Spinal cord (tissue), 9 donors: ENCODE measurements at regions not wholly inside any gene's neighbourhood (a gene's known extent, or its start where the extent isn't known, plus 50 kb on each side); places are given as distances from the start of the nearest gene placed in this dataset.
A peak's percentile ranks its signal among the peaks of the same experiment; 100 is the strongest.
"Not testable (repeated sequence)": the region's sequence is repeated elsewhere in the genome, so short reads cannot be mapped to it uniquely, and the experiment has no call there.

ENCODE experiments used
- DNase-seq, 6 donors: peaks; one replicate each; pipeline versions ENCODE4 v3.0.0 to v3.0.0-alpha.2; 2013 to 2015; ENCODE audit warnings: low spot score in 6 of 6, low read depth in 4 of 6
- H3K27ac ChIP-seq: one replicate; pipeline ENCODE4 v1.5.1; 2013; ENCODE audit warnings: low read depth, low read length, control low read depth
- H3K27me3 ChIP-seq: one replicate; pipeline ENCODE4 v1.6.1; 2013; ENCODE audit warnings: low read length; ENCODE audit not compliant: control insufficient read depth, insufficient read depth
- H3K36me3 ChIP-seq: one replicate; pipeline ENCODE4 v1.6.1; 2013; ENCODE audit warnings: low read length; ENCODE audit not compliant: control insufficient read depth, insufficient read depth
- H3K4me1 ChIP-seq: one replicate; pipeline ENCODE4 v1.6.1; 2013; ENCODE audit warnings: low read length; ENCODE audit not compliant: control insufficient read depth, insufficient read depth
- H3K4me3 ChIP-seq: one replicate; pipeline ENCODE4 v1.5.1; 2013; ENCODE audit warnings: low read depth, low read length, control low read depth
- H3K9me3 ChIP-seq: one replicate; pipeline ENCODE4 v1.6.1; 2013; ENCODE audit warnings: low read length; ENCODE audit not compliant: control insufficient read depth, insufficient read depth
- WGBS: methylation state at CpG from one replicate; pipeline ENCODE4 v1.1.5; 2013; ENCODE audit warnings: missing lambda C conversion rate; ENCODE audit not compliant: insufficient coverage; 5-methylcytosine and 5-hydroxymethylcytosine counted together
- donor health status: healthy.

DNA sequence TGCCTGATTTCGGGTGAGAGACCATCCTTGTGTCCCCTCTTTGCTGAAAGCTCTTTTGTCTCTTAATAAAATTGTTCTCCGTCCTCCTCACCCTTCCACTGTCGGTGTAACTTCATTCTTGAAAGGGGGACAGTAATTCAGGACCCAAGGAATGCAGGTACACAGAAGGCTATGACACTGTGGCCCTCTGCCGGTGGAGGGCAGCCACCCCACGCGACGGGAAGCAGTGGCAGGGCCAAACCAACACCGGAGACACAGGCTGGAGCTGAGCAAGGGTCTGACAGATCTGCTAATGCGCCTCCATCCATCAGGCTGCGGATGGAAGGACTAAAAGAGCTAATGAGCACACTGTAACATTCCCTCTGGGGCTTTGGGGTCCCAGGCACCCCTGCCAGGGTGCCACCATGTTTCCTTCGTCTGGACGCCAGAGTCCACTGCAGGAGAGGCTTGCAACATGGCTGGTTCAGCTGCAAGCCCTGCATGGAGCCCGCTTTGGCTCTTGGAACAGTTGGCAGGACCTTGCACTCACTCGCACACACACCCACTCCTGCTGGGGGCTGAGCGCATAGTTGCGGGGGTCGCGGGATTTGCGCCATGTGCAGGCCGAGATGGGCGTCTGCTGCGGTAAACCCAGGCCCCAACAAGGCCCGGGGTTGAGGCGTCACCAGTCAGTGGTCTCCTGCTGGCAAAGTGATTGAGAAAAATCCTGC is 544.1 kb upstream of the CDH7 start:
- no peak overlapping the region for H3K27ac ChIP-seq
- H3K4me3 ChIP-seq: no peak overlapping the region
- no peaks in the 10 kb centered on the region for H3K36me3 ChIP-seq
- no peak for DNase-seq
- H3K9me3 ChIP-seq: no peaks in the 10 kb centered on the region
- WGBS: 93% methylated on average over 21 of the region's 24 CpGs
- H3K27me3 ChIP-seq: no peaks in the 10 kb centered on the region
- no peaks in the 10 kb centered on the region for H3K4me1 ChIP-seq

DNA sequence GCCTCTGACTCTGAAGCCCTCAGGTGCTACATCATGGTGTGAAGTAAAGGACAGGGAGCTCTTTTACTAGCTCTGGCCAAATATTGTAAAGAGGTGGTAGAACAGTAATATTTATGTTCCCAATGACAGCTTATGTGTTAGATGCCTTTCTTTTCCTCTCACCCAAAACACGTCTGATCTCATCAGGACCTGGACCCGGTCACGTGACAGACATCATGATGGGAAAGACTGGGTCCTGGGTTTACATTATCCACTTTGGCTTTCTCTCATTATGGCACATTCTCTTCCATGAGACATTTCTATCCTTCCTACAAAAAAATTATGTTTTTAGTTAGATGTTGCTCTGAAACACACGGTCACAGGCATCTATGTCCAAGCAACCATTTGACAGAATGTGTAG is 548.7 kb upstream of the CDH7 start:
- no peak overlapping the region for H3K4me3 ChIP-seq

DNA sequence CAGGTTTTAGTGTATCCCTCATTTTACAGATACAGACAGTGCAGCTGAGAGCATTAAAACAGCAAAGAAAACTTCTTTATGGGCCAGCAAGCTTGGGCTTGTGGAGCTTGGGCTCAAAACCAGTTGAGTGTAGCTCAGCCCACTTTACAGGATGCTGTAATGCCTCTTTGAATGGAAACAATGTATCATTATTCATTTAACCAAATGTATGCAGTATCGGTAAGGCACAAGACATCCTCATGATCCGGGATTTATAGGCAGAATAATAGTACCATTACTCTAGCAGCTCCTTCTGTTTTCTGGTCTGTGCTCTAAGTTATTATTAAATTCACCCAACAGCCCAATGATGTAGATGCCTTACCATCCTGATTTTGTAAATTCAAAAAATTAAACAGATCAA is 575.1 kb upstream of the CDH7 start:
- no peak for DNase-seq
- no peaks in the 10 kb centered on the region for H3K36me3 ChIP-seq
- 80% methylated on average over 1 of the region's 2 CpGs for WGBS

More for the DNA sequence above, 548.7 kb upstream of the CDH7 start:
- WGBS: 78% methylated on average over 3 of the region's 4 CpGs
- Histone ChIP-seq H3K27me3 (no peaks in the 10 kb centered on the region), H3K9me3 (no peaks in the 10 kb centered on the region), H3K36me3 (no peaks in the 10 kb centered on the region), H3K4me1 (no peaks in the 10 kb centered on the region), H3K27ac (no peak overlapping the region)
- no peak for DNase-seq

DNA sequence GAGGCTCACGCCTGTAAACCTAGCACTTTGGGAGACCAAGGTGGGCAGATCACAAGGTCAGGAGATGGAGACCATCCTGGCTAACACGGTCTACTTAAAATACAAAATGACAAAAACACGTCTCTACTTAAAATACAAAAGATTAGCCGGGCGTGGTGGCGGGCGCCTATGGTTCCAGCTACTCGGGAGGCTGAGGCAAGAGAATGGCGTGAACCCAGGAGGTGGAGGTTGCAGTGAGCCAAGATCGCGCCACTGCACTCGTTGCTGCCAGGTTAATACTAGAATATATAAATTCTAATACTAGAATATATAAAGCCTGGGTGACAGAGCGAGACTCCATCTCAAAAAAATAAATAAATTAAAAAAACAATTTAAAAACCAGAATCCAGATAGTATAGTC is 588.7 kb upstream of the CDH7 start:
- not testable (repeated sequence) for H3K27ac ChIP-seq, DNase-seq, H3K4me1 ChIP-seq, H3K9me3 ChIP-seq, H3K4me3 ChIP-seq, H3K36me3 ChIP-seq, H3K27me3 ChIP-seq
- no CpG with 5 or more reads among the region's 13 CpGs for WGBS

More for the DNA sequence above, 575.1 kb upstream of the CDH7 start:
- no peaks in the 10 kb centered on the region for H3K27me3 ChIP-seq
- H3K27ac ChIP-seq: no peak overlapping the region
- no peak overlapping the region for H3K4me3 ChIP-seq
- no peaks in the 10 kb centered on the region for H3K4me1 ChIP-seq
- H3K9me3 ChIP-seq: no peaks in the 10 kb centered on the region

DNA sequence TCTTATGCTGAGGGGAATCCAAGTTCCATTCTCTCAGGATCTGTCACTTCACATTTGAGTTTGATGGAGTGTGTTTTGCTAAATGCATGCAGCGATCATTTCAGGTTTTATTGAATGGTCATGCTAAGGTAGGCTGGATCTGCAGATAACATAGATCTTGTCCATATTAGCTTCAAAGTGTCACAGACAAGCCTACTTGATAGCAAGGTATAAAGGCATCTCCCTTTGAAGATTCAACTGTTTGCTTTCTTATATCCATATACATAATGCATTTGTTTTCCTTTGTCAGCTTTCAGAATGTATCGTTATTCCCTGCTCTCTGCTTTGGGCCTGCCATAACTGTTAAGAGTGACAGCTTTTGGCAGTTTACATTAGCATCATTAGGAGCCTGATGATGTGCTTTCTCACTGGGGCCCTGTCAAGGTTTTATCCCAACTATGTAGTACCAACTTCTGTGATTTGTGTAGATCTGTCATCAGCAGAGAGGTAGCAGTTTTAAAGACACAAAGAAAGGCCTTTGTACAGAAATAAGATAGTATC is 604.3 kb upstream of the CDH7 start:
- H3K9me3 ChIP-seq: no peaks in the 10 kb centered on the region
- no peaks in the 10 kb centered on the region for H3K36me3 ChIP-seq
- peak in 2 of 6 donors; percentile 1 to 35 for DNase-seq
- no peak overlapping the region for H3K4me3 ChIP-seq
- no peak overlapping the region for H3K27ac ChIP-seq
- H3K4me1 ChIP-seq: no peaks in the 10 kb centered on the region
- H3K27me3 ChIP-seq: no peaks in the 10 kb centered on the region
- WGBS: 40% methylated on average over 1 of the region's 2 CpGs

DNA sequence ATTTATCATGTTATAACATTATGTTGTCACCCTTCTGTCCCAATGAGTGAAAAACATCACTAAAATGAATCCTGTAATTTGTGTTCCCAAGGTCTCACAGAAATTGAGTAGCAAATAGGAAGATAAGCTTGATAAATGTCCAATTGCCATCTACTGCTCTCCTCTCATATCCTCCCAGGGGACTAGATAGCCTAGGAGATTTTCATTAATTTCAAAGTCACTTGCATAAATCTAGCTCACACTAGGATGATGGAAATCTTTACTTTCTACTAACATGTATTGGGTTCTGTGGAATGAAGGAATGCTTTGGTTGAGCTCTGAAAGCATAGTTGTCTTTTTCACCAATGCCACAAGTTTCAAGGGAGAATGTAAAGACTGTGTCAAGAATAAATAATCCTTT is 605.5 kb upstream of the CDH7 start:
- H3K9me3 ChIP-seq: no peaks in the 10 kb centered on the region
- no peaks in the 10 kb centered on the region for H3K27me3 ChIP-seq
- peak in 1 of 6 donors; percentile 17 for DNase-seq
- H3K4me3 ChIP-seq: no peak overlapping the region
- no peaks in the 10 kb centered on the region for H3K4me1 ChIP-seq
- H3K36me3 ChIP-seq: no peaks in the 10 kb centered on the region
- H3K27ac ChIP-seq: no peak overlapping the region

DNA sequence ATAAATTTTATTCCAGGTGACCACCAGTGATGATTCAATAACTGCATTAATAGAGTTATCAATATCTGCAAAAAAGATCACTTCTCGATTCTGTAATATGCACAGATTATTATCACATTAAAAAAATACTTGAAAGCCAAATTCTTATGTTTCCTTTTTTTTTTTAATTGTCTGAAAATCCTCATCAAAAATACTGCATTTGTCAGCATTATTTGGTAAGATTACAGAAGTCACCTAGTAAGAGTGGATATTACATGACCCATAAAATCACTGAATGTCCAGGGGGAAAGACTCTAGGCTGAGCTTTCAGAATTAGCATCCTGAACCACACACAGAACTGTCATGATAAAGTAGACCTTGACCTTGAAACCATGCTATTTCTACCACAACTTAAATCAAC is 617.2 kb upstream of the CDH7 start:
- no peaks in the 10 kb centered on the region for H3K4me1 ChIP-seq
- no peak for DNase-seq
- H3K4me3 ChIP-seq: no peak overlapping the region
- H3K9me3 ChIP-seq: peaks cover 4% of the 10 kb centered on the region
- H3K36me3 ChIP-seq: no peaks in the 10 kb centered on the region
- no CpG with 5 or more reads among the region's 1 CpG for WGBS
- no peak overlapping the region for H3K27ac ChIP-seq
- no peaks in the 10 kb centered on the region for H3K27me3 ChIP-seq

DNA sequence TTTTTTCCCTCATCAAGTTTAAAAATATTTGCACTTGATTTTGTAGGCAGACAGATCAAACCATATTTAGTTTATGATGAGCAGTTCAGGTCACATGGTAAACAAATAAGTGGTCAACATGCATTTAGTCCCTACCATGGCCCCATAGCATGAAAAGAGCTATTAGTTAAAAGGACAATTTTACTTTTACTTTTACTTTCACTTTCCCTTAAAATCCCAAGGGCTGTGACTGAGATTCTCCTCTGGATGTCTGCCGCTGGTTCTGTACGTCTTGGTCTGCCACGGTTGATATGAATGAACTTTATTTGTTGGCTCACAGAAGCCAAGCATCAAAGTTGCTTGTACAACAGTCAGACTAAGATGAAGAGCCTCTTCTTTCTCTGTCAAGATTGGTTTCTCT is 626.2 kb upstream of the CDH7 start:
- WGBS: 97% methylated on average over 3 of the region's 3 CpGs
- no peaks in the 10 kb centered on the region for H3K27me3 ChIP-seq
- DNase-seq: no peak
- no peaks in the 10 kb centered on the region for H3K36me3 ChIP-seq
- no peak overlapping the region for H3K4me3 ChIP-seq
- H3K9me3 ChIP-seq: peaks cover 11% of the 10 kb centered on the region
- no peak overlapping the region for H3K27ac ChIP-seq
- no peaks in the 10 kb centered on the region for H3K4me1 ChIP-seq

DNA sequence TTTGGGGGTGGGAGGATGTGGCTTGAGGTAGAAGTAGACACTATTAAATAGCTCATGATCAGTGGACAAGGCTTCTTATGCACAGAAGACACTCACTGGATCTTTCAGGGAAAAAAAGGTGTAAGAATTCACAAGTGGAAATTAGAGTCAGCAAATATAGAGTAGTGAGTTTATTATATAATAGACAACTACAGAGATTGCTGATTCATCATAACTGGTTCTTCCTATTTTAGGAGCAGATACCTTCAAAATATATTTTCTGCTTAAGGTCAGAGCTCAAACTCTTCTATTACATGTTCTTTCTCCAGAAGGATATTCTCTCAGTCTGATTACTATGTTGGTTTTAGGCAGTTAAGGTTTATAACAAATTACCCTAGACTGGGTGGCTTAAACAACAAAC is 646.9 kb upstream of the CDH7 start:
- H3K27me3 ChIP-seq: no peaks in the 10 kb centered on the region
- no peak for DNase-seq
- H3K4me1 ChIP-seq: no peaks in the 10 kb centered on the region
- H3K4me3 ChIP-seq: no peak overlapping the region
- H3K9me3 ChIP-seq: no peaks in the 10 kb centered on the region
- H3K36me3 ChIP-seq: no peaks in the 10 kb centered on the region
- no peak overlapping the region for H3K27ac ChIP-seq

DNA sequence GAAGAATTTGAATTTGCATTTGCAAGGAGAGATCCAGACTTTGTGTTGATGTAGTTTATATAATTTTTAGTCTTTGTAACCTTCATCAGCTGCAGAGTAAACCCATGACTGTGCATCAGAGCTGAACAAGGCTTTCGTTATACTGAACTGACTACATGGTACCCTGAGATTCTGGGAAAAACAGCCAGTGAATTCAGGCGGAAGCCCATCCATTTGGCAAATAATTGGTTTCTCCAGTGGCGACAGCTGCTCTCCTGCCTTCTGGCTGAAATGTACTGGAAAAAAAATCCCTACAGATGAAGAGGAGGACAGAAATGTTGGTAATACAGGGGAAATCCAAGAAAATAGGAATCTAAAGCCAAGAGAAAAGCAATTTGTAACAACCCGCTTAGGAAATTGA is 657.5 kb upstream of the CDH7 start:
- H3K4me1 ChIP-seq: no peaks in the 10 kb centered on the region
- H3K27ac ChIP-seq: no peak overlapping the region
- peak; percentile 13 to 81 (median 39) for DNase-seq
- no peaks in the 10 kb centered on the region for H3K36me3 ChIP-seq
- 33% methylated on average over 2 of the region's 4 CpGs for WGBS
- no peaks in the 10 kb centered on the region for H3K27me3 ChIP-seq
- no peaks in the 10 kb centered on the region for H3K9me3 ChIP-seq
- H3K4me3 ChIP-seq: no peak overlapping the region
